Breast epithelium (tissue), 4 donors: ENCODE measurements at regions not wholly inside any gene's neighbourhood (a gene's known extent, or its start where the extent isn't known, plus 50 kb on each side); places are given as distances from the start of the nearest gene placed in this dataset.

Source experiments
- DNase-seq, 2 donors: peaks; one replicate each; pipeline ENCODE4 v3.0.0-alpha.2; 2019; ENCODE audit warnings: low spot score in 2 of 2
- H3K27ac ChIP-seq, 2 donors: fragments of 200-600 bp; sonication (generic) in 1 of 2; one replicate each; pipeline ENCODE4 v1.5.1; 2016 to 2019; ENCODE audit warnings: mild to moderate bottlenecking in 1 of 2
- H3K27me3 ChIP-seq, 2 donors: fragments of 200-600 bp; sonication (generic) in 1 of 2; one replicate each; pipeline versions ENCODE4 v1.5.1 to v1.6.0; 2017 to 2019; ENCODE audit warnings: control low read depth in 1 of 2, mild to moderate bottlenecking in 1 of 2
- H3K36me3 ChIP-seq: fragments of 200-600 bp; one replicate; pipeline ENCODE4 v1.5.1; 2019
- H3K4me1 ChIP-seq, 2 donors: fragments of 200-600 bp; sonication (generic); one replicate each; pipeline ENCODE4 v1.5.1; 2016 to 2019; ENCODE audit warnings: control low read depth in 1 of 2
- H3K4me3 ChIP-seq, 3 donors: fragments of 200-600 bp; sonication (generic); 1 replicate in 2 of 3; 2 replicates in 1 of 3; pipeline ENCODE4 v1.5.1; 2016 to 2019; ENCODE audit warnings: mild to moderate bottlenecking in 3 of 3, moderate library complexity in 2 of 3
- H3K9me3 ChIP-seq, 2 donors: fragments of 200-600 bp; sonication (generic) in 1 of 2; one replicate each; pipeline ENCODE4 v1.5.1; 2016 to 2019; ENCODE audit warnings: control low read depth in 1 of 2
- CTCF ChIP-seq, 3 donors: fragments of 450-650 bp; IDR thresholded peaks; one replicate each; pipeline ENCODE4 v1.5.1; 2016 to 2017; ENCODE audit warnings: antibody characterized with exemption in 3 of 3, mild to moderate bottlenecking in 3 of 3, moderate library complexity in 3 of 3
- POLR2A ChIP-seq: fragments of 450-650 bp; IDR thresholded peaks from one replicate; pipeline ENCODE4 v1.6.1; 2016; ENCODE audit warnings: antibody characterized with exemption, mild to moderate bottlenecking, moderate library complexity
- POLR2AphosphoS5 ChIP-seq, 3 donors: sonication (generic); formaldehyde crosslinking; IDR thresholded peaks; one replicate each; pipeline ENCODE4 v1.6.1; 2017; ENCODE audit warnings: antibody characterized with exemption in 3 of 3
- intact Hi-C: fragments of 100-400 bp; cut with DNase I; formaldehyde crosslinking; loops from one replicate; pipeline ENCODE4 v1.15.1; 2023; ENCODE audit warnings: low total_unique reads

GRCh38 chr2:16553226-16553625 is 112.4 kb downstream of the CYRIA start:
- no peak for DNase-seq
- intact Hi-C loops: no loop called here
- H3K4me3 ChIP-seq: no peak overlapping the region
- no peaks in the 10 kb centered on the region for H3K4me1 ChIP-seq
- H3K36me3 ChIP-seq: peaks cover 10% of the 10 kb centered on the region
- H3K9me3 ChIP-seq: no peaks in the 10 kb centered on the region
- TF ChIP-seq CTCF (IDR thresholded peaks at IDR 0.05): peak in 2 of 3 donors; percentile 39 to 46
- TF ChIP-seq POLR2A: no peak
- no peaks in the 10 kb centered on the region for H3K27me3 ChIP-seq
- no peak overlapping the region for H3K27ac ChIP-seq

GRCh38 chr2:16552202-16552601 is 113.4 kb downstream of the CYRIA start:
- peaks cover 10% of the 10 kb centered on the region for H3K36me3 ChIP-seq
- H3K4me1 ChIP-seq: no peaks in the 10 kb centered on the region
- H3K27me3 ChIP-seq: no peaks in the 10 kb centered on the region
- no peak overlapping the region for H3K27ac ChIP-seq
- H3K9me3 ChIP-seq: no peaks in the 10 kb centered on the region
- H3K4me3 ChIP-seq: no peak overlapping the region
- no peak for TF ChIP-seq POLR2AphosphoS5 (IDR thresholded peaks at IDR 0.05)
- no peak for TF ChIP-seq CTCF (IDR thresholded peaks at IDR 0.05)
- TF ChIP-seq POLR2A: no peak
- no peak for DNase-seq
- intact Hi-C loops: no loop called here

- TF ChIP-seq CTCF (IDR thresholded peaks at IDR 0.05) (no peak), POLR2AphosphoS5 (IDR thresholded peaks at IDR 0.05) (no peak), POLR2A (no peak)
- Histone ChIP-seq H3K27ac (no peak overlapping the region), H3K36me3 (no peaks in the 10 kb centered on the region), H3K9me3 (no peaks in the 10 kb centered on the region), H3K4me1 (no peaks in the 10 kb centered on the region), H3K4me3 (no peak overlapping the region), H3K27me3 (no peaks in the 10 kb centered on the region)
- DNase-seq: no peak
- intact Hi-C loops: no loop called here
Measured at GRCh38 chr2:16548036-16548435, 117.6 kb downstream of the CYRIA start.

GRCh38 chr2:16546128-16546754 is 119.4 kb downstream of the CYRIA start:
- Histone ChIP-seq H3K27me3 (no peaks in the 10 kb centered on the region), H3K36me3 (no peaks in the 10 kb centered on the region), H3K4me1 (no peaks in the 10 kb centered on the region), H3K9me3 (no peaks in the 10 kb centered on the region), H3K27ac (no peak overlapping the region), H3K4me3 (no peak overlapping the region)
- DNase-seq: no peak
- intact Hi-C loops: no loop called here
- TF ChIP-seq CTCF (IDR thresholded peaks at IDR 0.05) (no peak), POLR2AphosphoS5 (IDR thresholded peaks at IDR 0.05) (no peak), POLR2A (no peak)

GRCh38 chr2:16538707-16539106 is 126.9 kb downstream of the CYRIA start:
- Histone ChIP-seq H3K4me1 (no peaks in the 10 kb centered on the region), H3K36me3 (no peaks in the 10 kb centered on the region), H3K27me3 (no peaks in the 10 kb centered on the region), H3K27ac (no peak overlapping the region), H3K9me3 (no peaks in the 10 kb centered on the region), H3K4me3 (no peak overlapping the region)
- intact Hi-C loops: no loop called here
- TF ChIP-seq POLR2AphosphoS5 (IDR thresholded peaks at IDR 0.05): no peak
- TF ChIP-seq CTCF (IDR thresholded peaks at IDR 0.05): no peak
- no peak for DNase-seq
